ENCODE measurements at regions not wholly inside any gene's neighbourhood (a gene's known extent, or its start where the extent isn't known, plus 50 kb on each side); places are given as distances from the start of the nearest gene placed in this dataset.

DNA sequence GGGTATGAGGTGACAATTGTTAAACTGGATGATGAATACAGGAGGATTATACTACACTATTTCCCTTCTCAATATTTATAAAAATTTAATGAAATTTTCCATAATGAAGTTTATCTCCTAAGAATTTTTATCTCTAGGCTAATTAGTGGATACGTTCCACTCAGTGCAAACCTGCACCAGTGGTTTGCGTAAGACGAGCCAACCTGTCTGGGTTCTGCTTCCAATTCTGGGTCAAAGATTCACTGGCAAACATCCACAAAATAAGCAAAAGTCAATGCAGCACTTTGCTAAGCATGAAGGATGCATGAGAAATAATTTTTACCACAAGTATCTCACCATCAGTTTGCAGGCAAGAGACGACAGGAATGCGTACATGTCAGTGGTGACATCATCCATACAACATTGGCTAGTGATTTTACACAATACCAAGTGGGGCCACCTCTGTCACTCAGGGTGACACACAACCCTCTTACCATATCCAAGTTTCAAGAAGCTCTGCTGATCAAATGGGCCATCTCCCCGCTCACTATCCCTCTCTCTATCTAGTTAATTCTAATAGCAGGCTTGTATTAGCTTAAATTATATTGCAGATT is 51.7 kb downstream of the FAM50B start:
- Histone ChIP-seq H3K4me1 (ENCODE audit: control insufficient read depth, insufficient read depth, low read length) (peaks cover under 1% of the 10 kb centered on the region), H3K9ac (ENCODE audit: extremely low read depth, low read length, poor library complexity, severe bottlenecking) (no peak overlapping the region), H3K27ac (ENCODE audit: low read depth, low read length) (no peak overlapping the region), H3K27me3 (ENCODE audit: control insufficient read depth, insufficient read depth, low read length, poor library complexity, severe bottlenecking) (no peaks in the 10 kb centered on the region), H3K36me3 (ENCODE audit: control insufficient read depth, insufficient read depth, low read length) (no peaks in the 10 kb centered on the region), H3K9me3 (ENCODE audit: control insufficient read depth, low read length) (no peaks in the 10 kb centered on the region), H3K4me3 (ENCODE audit: low read length) (no peak overlapping the region)
- WGBS, 2 experiments (ENCODE audit: insufficient coverage in 1 of 2, insufficient read length in 1 of 2): 93 to 100% methylated on average over 4 to 6 of the region's 6 CpGs
- H3K9me3 Mint-ChIP-seq: peaks cover 4% of the 10 kb centered on the region
- H3K36me3 Mint-ChIP-seq (ENCODE audit: low read depth): no peaks in the 10 kb centered on the region
- peaks cover 2% of the 10 kb centered on the region for H3K27me3 Mint-ChIP-seq (ENCODE audit: insufficient read depth)
- no peak overlapping the region for H3K4me3 Mint-ChIP-seq
- H3K4me1 Mint-ChIP-seq: peaks cover 6% of the 10 kb centered on the region
- no peak for DNase-seq
- TF ChIP-seq, protein P1, sequence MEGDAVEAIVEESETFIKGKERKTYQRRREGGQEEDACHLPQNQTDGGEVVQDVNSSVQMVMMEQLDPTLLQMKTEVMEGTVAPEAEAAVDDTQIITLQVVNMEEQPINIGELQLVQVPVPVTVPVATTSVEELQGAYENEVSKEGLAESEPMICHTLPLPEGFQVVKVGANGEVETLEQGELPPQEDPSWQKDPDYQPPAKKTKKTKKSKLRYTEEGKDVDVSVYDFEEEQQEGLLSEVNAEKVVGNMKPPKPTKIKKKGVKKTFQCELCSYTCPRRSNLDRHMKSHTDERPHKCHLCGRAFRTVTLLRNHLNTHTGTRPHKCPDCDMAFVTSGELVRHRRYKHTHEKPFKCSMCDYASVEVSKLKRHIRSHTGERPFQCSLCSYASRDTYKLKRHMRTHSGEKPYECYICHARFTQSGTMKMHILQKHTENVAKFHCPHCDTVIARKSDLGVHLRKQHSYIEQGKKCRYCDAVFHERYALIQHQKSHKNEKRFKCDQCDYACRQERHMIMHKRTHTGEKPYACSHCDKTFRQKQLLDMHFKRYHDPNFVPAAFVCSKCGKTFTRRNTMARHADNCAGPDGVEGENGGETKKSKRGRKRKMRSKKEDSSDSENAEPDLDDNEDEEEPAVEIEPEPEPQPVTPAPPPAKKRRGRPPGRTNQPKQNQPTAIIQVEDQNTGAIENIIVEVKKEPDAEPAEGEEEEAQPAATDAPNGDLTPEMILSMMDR (conservative IDR thresholded peaks at IDR 0.05): no peak
- H3K27ac Mint-ChIP-seq: no peak overlapping the region

DNA sequence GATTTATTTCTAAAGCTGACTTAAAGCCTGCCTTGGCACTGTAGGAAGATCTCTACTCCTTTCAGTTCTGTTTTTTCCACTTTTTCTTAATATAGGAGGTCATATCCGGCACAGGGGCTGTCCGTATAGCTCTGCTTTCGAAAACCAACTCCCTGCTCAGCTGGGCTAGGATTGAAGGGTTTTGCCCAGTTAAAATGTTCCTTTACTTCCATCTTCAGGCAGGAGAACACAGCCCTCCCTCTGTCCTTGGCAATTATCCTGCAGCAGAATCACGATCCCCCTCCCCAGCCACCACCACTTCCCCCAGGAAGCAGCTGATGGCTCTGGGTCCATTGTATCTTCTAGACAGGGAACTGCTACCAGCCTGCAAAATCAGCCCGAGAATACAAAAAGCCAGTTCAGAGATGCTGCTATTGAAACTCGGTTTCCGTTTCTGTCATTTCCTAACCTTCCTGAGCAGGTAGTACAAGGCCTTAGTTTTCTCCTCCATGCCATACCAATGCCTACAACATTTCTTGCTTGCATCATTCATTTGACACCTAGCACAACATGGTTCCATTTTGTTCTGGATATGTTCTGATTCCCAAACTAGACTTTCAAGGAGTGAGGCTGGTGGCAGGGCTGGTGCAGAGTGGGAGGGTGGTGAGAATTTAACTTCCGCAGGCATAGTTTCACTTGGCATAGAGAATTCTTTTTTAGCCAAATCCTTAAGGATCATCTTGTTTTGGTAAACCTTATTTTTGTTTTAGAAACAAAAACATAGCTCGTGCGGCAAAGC is 53.9 kb downstream of the FAM50B start:
- H3K36me3 Mint-ChIP-seq (ENCODE audit: low read depth): no peaks in the 10 kb centered on the region
- H3K27ac Mint-ChIP-seq: no peak overlapping the region
- WGBS, 2 experiments (ENCODE audit: insufficient coverage in 1 of 2, insufficient read length in 1 of 2): 92 to 100% methylated on average over 6 to 10 of the region's 10 CpGs
- no peak for DNase-seq
- H3K4me1 Mint-ChIP-seq: peaks cover 23% of the 10 kb centered on the region
- Histone ChIP-seq H3K27me3 (ENCODE audit: control insufficient read depth, insufficient read depth, low read length, poor library complexity, severe bottlenecking) (no peaks in the 10 kb centered on the region), H3K4me3 (ENCODE audit: low read length) (no peak overlapping the region), H3K9me3 (ENCODE audit: control insufficient read depth, low read length) (no peaks in the 10 kb centered on the region), H3K4me1 (ENCODE audit: control insufficient read depth, insufficient read depth, low read length) (peaks cover 11% of the 10 kb centered on the region), H3K27ac (ENCODE audit: low read depth, low read length) (no peak overlapping the region), H3K9ac (ENCODE audit: extremely low read depth, low read length, poor library complexity, severe bottlenecking) (no peak overlapping the region), H3K36me3 (ENCODE audit: control insufficient read depth, insufficient read depth, low read length) (no peaks in the 10 kb centered on the region)
- H3K4me3 Mint-ChIP-seq: no peak overlapping the region
- TF ChIP-seq, protein P1 (conservative IDR thresholded peaks at IDR 0.05): no peak
- H3K9me3 Mint-ChIP-seq: peaks cover 4% of the 10 kb centered on the region
- H3K27me3 Mint-ChIP-seq (ENCODE audit: insufficient read depth): peaks cover 2% of the 10 kb centered on the region

DNA sequence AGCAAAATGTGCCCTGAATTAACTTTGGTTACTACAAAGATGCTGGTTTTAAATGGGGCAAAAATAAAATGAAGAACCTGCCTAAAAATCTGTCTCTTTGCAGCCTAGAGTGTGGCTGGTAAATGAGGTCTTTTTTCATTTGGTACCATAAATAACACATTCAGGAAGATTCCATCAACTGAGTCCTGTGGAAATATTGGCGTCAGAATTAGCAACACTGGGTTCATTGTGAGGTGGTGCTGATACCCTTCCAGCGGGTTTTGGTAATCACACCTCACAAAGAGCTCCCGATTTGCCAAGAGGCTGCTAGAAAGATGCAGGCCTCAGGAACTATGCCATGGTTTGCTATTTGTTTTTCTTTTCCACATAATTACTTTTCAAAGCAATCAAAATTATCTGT is 55.3 kb downstream of the FAM50B start:
- no peak overlapping the region for H3K4me3 Mint-ChIP-seq
- no peak overlapping the region for H3K27ac ChIP-seq (ENCODE audit: low read depth, low read length)
- H3K4me3 ChIP-seq (ENCODE audit: low read length): no peak overlapping the region
- no peaks in the 10 kb centered on the region for H3K27me3 ChIP-seq (ENCODE audit: control insufficient read depth, insufficient read depth, low read length, poor library complexity, severe bottlenecking)
- no peaks in the 10 kb centered on the region for H3K27me3 Mint-ChIP-seq (ENCODE audit: insufficient read depth)
- H3K9me3 ChIP-seq (ENCODE audit: control insufficient read depth, low read length): no peaks in the 10 kb centered on the region
- H3K36me3 Mint-ChIP-seq (ENCODE audit: low read depth): no peaks in the 10 kb centered on the region
- 97 to 100% methylated on average over 2 to 3 of the region's 3 CpGs for WGBS, 2 experiments (ENCODE audit: insufficient coverage in 1 of 2, insufficient read length in 1 of 2)
- no peak for DNase-seq
- no peaks in the 10 kb centered on the region for H3K9me3 Mint-ChIP-seq
- no peak overlapping the region for H3K9ac ChIP-seq (ENCODE audit: extremely low read depth, low read length, poor library complexity, severe bottlenecking)
- peaks cover 12% of the 10 kb centered on the region for H3K4me1 ChIP-seq (ENCODE audit: control insufficient read depth, insufficient read depth, low read length)
- H3K36me3 ChIP-seq (ENCODE audit: control insufficient read depth, insufficient read depth, low read length): no peaks in the 10 kb centered on the region
- TF ChIP-seq, protein P1 (conservative IDR thresholded peaks at IDR 0.05): no peak
- peaks cover 24% of the 10 kb centered on the region for H3K4me1 Mint-ChIP-seq
- no peak overlapping the region for H3K27ac Mint-ChIP-seq
